Glutamatergic neuron (in vitro differentiated cells): ENCODE measurements at regions not wholly inside any gene's neighbourhood (a gene's known extent, or its start where the extent isn't known, plus 50 kb on each side); places are given as distances from the start of the nearest gene placed in this dataset.

ENCODE experiments used
- DNase-seq: peaks from one replicate; pipeline ENCODE4 v3.0.0; 2022
- H3K27ac Mint-ChIP-seq: one replicate; pipeline ENCODE4 v1.8.0; 2020; ENCODE audit warnings: mild to moderate bottlenecking, mixed read lengths, inconsistent platforms; ENCODE audit not compliant: unreplicated experiment
- H3K27me3 Mint-ChIP-seq: one replicate; pipeline ENCODE4 v1.8.0; 2020; ENCODE audit warnings: mild to moderate bottlenecking, moderate library complexity, mixed read lengths, inconsistent platforms; ENCODE audit not compliant: unreplicated experiment
- H3K36me3 Mint-ChIP-seq: one replicate; pipeline ENCODE4 v1.8.0; 2020; ENCODE audit warnings: mild to moderate bottlenecking, mixed read lengths, inconsistent platforms; ENCODE audit not compliant: unreplicated experiment
- H3K4me1 Mint-ChIP-seq: one replicate; pipeline ENCODE4 v1.8.0; 2020; ENCODE audit warnings: mild to moderate bottlenecking, low read depth, mixed read lengths, inconsistent platforms; ENCODE audit not compliant: unreplicated experiment
- H3K4me3 Mint-ChIP-seq: one replicate; pipeline ENCODE4 v1.8.0; 2020; ENCODE audit warnings: mild to moderate bottlenecking, mixed read lengths, inconsistent platforms; ENCODE audit not compliant: unreplicated experiment
- H3K9me3 Mint-ChIP-seq: one replicate; pipeline ENCODE4 v1.8.0; 2020; ENCODE audit warnings: mild to moderate bottlenecking, moderate library complexity, mixed read lengths, inconsistent platforms; ENCODE audit not compliant: unreplicated experiment
- TF ChIP-seq, protein P1 (sequence below): fragments of 200-600 bp; sonication (generic); IDR thresholded peaks from one replicate; pipeline ENCODE4 v1.5.0; 2021; ENCODE audit not compliant: partially characterized antibody, unreplicated experiment

GRCh38 chr2:122096761-122097160 is 341.3 kb downstream of the TSN start:
- Mint-ChIP-seq H3K27me3 (peaks cover 1% of the 10 kb centered on the region), H3K9me3 (peaks cover 2% of the 10 kb centered on the region), H3K27ac (no peak overlapping the region), H3K4me1 (peaks cover 6% of the 10 kb centered on the region), H3K4me3 (no peak overlapping the region), H3K36me3 (no peaks in the 10 kb centered on the region)
- DNase-seq = no peak
- TF ChIP-seq, protein P1, sequence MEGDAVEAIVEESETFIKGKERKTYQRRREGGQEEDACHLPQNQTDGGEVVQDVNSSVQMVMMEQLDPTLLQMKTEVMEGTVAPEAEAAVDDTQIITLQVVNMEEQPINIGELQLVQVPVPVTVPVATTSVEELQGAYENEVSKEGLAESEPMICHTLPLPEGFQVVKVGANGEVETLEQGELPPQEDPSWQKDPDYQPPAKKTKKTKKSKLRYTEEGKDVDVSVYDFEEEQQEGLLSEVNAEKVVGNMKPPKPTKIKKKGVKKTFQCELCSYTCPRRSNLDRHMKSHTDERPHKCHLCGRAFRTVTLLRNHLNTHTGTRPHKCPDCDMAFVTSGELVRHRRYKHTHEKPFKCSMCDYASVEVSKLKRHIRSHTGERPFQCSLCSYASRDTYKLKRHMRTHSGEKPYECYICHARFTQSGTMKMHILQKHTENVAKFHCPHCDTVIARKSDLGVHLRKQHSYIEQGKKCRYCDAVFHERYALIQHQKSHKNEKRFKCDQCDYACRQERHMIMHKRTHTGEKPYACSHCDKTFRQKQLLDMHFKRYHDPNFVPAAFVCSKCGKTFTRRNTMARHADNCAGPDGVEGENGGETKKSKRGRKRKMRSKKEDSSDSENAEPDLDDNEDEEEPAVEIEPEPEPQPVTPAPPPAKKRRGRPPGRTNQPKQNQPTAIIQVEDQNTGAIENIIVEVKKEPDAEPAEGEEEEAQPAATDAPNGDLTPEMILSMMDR = no peak

DNA sequence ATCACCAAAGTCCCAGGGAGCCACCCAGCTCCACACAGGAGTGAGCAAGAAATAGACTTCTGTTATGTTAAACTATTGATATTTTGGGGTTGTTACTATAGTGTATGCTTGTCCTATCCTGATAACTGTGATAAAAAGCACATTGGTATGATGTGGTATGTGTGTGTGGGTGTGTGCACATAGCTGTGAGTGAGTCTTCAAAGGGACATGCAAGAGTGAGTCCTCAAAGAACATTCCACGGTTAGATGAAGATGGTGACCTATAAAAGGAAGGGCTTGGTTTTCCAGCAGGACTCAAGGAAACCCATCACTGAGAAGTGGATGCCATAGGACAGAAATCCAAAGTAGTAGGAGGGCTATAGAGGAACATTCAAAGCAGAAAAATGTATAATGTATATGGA is 342.9 kb downstream of the TSN start:
- Mint-ChIP-seq H3K27ac (no peak overlapping the region), H3K36me3 (no peaks in the 10 kb centered on the region), H3K27me3 (peaks cover 1% of the 10 kb centered on the region), H3K9me3 (peaks cover 2% of the 10 kb centered on the region), H3K4me3 (no peak overlapping the region), H3K4me1 (peaks cover 6% of the 10 kb centered on the region)
- no peak for DNase-seq
- TF ChIP-seq, protein P1 = no peak

DNA sequence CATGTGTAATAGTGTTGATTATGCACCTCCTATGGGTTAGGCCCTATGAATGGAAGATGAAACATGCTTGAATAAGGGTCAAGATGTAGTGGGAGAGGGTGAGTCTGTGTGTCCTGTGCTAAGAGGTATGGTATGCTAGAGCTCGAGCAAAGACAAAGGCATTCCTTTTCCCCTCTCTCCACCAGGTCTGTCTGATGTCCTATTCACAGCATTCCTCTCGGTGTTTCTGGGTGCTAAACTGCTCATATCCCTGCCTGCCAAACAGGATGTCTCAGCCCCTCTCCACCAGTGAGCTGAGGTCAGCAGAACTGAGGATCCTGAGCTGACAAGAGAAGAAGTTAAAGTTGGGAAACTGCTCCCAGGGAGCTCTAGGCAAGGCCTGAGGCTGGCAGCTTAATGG is 344.9 kb downstream of the TSN start:
- peaks cover 6% of the 10 kb centered on the region for H3K4me1 Mint-ChIP-seq
- H3K27ac Mint-ChIP-seq = no peak overlapping the region
- no peak overlapping the region for H3K4me3 Mint-ChIP-seq
- DNase-seq = no peak
- TF ChIP-seq, protein P1 = no peak
- peaks cover 7% of the 10 kb centered on the region for H3K36me3 Mint-ChIP-seq
- peaks cover 1% of the 10 kb centered on the region for H3K27me3 Mint-ChIP-seq
- peaks cover 2% of the 10 kb centered on the region for H3K9me3 Mint-ChIP-seq

DNA sequence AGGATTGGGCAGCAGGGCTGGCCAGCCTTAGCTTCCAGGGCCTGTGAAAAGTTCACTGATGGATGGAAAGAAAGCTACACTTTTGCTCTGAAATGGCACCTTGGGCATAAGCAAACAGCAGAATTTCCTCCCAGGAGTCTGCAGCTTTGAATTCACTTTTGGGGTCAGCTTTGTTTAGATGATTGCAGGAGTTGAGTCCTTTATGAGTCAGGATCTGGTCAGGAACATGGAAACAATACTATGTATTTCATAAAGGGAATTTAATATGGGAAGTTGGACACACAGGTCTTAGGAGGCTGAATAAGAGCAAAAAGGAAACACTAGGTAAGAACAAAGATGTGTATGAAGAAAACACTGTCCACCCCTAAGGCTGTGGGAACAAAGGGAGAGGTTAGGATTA is 345.3 kb downstream of the TSN start:
- DNase-seq = no peak
- Mint-ChIP-seq H3K9me3 (peaks cover 2% of the 10 kb centered on the region), H3K27ac (no peak overlapping the region), H3K4me1 (peaks cover 6% of the 10 kb centered on the region), H3K36me3 (peaks cover 7% of the 10 kb centered on the region), H3K27me3 (peaks cover 1% of the 10 kb centered on the region), H3K4me3 (no peak overlapping the region)
- TF ChIP-seq, protein P1 = no peak

DNA sequence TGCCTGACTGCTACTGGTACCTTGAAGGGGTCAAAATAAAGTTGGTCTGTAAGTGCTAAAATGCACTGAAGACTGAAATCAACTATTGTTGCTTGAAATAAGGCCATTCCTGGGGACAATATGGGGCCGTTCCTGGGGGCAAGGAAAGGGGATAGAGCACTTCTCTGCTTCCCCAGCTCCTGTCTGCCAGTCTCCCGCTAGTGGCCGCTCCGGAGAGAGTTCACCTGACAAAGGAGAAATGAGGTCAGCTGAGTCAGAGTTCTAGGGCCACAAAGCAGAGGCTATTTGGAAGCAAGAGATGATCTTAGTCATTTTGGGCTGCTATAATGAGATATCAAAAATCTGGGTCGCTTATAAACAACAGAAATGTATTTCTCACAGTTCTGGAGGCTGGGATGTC is 345.9 kb downstream of the TSN start:
- Mint-ChIP-seq H3K36me3 (peaks cover 7% of the 10 kb centered on the region), H3K27me3 (peaks cover 1% of the 10 kb centered on the region), H3K4me1 (peaks cover 1% of the 10 kb centered on the region), H3K27ac (no peak overlapping the region), H3K4me3 (no peak overlapping the region), H3K9me3 (peaks cover 2% of the 10 kb centered on the region)
- no peak for DNase-seq
- TF ChIP-seq, protein P1 = no peak
